Testis (tissue), 2 donors: ENCODE measurements at regions not wholly inside any gene's neighbourhood (a gene's known extent, or its start where the extent isn't known, plus 50 kb on each side); places are given as distances from the start of the nearest gene placed in this dataset.

Experiments
- POLR2A ChIP-seq: fragments of 450-650 bp; IDR thresholded peaks from one replicate; pipeline ENCODE4 v1.6.1; 2017; ENCODE audit warnings: antibody characterized with exemption, mild to moderate bottlenecking, moderate library complexity
- TF ChIP-seq, protein P1 (sequence below), 3 experiments: fragments of 450-650 bp in 2 of 3; fragments of 200-600 bp in 1 of 3; sonication (generic) in 1 of 3; IDR thresholded peaks; one replicate each; pipeline ENCODE4 v1.5.1; 2016 to 2019; ENCODE audit warnings: antibody characterized with exemption in 3 of 3, mild to moderate bottlenecking in 2 of 3, moderate library complexity in 1 of 3

DNA sequence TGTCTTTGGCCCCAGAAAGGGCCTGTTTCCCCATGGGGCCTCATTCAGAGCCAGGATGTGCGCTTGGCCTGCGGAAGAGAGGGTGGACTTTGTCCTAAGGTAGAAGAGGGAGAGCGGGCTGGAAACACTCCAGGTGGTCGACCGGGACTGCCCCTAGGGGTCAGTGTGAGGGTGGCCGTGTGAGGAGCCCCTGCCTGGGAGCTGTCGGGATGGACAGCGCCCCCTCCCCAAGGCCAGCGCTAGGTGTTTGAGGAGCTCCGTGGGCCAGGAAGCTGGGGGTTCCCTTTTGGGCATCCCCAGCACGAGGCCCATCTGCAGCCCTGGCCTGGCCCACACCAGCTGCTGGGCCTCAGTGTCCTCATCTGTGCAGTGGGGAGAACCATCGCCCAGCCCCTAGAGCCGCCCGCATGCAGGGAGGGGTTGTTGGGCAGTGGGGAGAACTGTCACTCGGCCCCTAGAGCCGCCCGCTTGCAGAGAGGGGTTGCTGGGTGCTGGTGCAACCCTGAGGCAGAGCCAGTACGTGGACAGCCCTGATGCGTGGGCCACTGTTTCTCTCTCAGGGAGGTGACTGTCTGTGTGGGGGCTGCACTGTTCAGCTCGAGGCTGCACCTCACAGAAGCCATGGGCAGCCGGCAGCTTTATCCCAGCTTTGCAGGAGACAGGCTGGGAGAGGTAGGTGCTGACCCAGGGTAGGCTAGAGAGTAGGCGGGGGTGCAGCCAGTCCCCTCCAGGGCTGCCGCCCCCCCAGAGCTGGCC, 1319.9 kb downstream of the BRD1 start:
- TF ChIP-seq, protein P1, sequence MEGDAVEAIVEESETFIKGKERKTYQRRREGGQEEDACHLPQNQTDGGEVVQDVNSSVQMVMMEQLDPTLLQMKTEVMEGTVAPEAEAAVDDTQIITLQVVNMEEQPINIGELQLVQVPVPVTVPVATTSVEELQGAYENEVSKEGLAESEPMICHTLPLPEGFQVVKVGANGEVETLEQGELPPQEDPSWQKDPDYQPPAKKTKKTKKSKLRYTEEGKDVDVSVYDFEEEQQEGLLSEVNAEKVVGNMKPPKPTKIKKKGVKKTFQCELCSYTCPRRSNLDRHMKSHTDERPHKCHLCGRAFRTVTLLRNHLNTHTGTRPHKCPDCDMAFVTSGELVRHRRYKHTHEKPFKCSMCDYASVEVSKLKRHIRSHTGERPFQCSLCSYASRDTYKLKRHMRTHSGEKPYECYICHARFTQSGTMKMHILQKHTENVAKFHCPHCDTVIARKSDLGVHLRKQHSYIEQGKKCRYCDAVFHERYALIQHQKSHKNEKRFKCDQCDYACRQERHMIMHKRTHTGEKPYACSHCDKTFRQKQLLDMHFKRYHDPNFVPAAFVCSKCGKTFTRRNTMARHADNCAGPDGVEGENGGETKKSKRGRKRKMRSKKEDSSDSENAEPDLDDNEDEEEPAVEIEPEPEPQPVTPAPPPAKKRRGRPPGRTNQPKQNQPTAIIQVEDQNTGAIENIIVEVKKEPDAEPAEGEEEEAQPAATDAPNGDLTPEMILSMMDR (IDR thresholded peaks at IDR 0.05), result no peak
- no peak for TF ChIP-seq POLR2A
